GM12878 (cell line): ENCODE measurements at regions not wholly inside any gene's neighbourhood (a gene's known extent, or its start where the extent isn't known, plus 50 kb on each side); places are given as distances from the start of the nearest gene placed in this dataset.

Experiments
- ASH2L ChIP-seq: fragments of 300-600, 200-600 bp; sonication (generic); IDR thresholded peaks from 2 replicates; pipeline ENCODE4 v1.6.1; 2017; ENCODE audit warnings: low read depth, mild to moderate bottlenecking, borderline replicate concordance
- BRCA1 ChIP-seq: IDR thresholded peaks from 2 replicates; pipeline ENCODE4 v1.6.1; 2011; ENCODE audit warnings: low read depth, low read length, improper control_type of control experiment
- CEBPZ ChIP-seq: fragments of 150-350 bp; IDR thresholded peaks from 2 replicates; pipeline ENCODE4 v1.6.1; 2016; ENCODE audit warnings: low read depth, low read length
- E2F8 ChIP-seq: fragments of 450-650 bp; IDR thresholded peaks from 2 replicates; pipeline ENCODE4 v1.6.1; 2018; ENCODE audit warnings: mild to moderate bottlenecking, low read depth, moderate library complexity; ENCODE audit not compliant: partially characterized antibody
- EGR1 ChIP-seq, 2 experiments: IDR thresholded peaks; 1 replicate in 1 of 2; 2 replicates in 1 of 2; pipeline ENCODE4 v1.6.1; 2011 to 2012; ENCODE audit warnings: low read depth in 2 of 2, low read length in 2 of 2, borderline replicate concordance in 1 of 2, mild to moderate bottlenecking in 1 of 2, moderate library complexity in 1 of 2
- ETV6 ChIP-seq, 2 experiments: fragments of 450-650 bp in 1 of 2; IDR thresholded peaks in 1 of 2; conservative IDR thresholded peaks in 1 of 2; 2 replicates each; pipeline ENCODE4 v1.6.1; 2014; ENCODE audit warnings: antibody characterized with exemption in 1 of 2, borderline replicate concordance in 1 of 2, low read depth in 1 of 2, mild to moderate bottlenecking in 1 of 2, moderate library complexity in 1 of 2
- HCFC1 ChIP-seq: fragments of 150-350 bp; IDR thresholded peaks from 2 replicates; pipeline ENCODE4 v1.6.1; 2014; ENCODE audit warnings: low read length
- HDAC2 ChIP-seq: fragments of 200-600 bp; sonication (generic); IDR thresholded peaks from 2 replicates; pipeline ENCODE4 v1.6.1; 2017
- HDGF ChIP-seq: fragments of 450-650 bp; IDR thresholded peaks from 2 replicates; pipeline ENCODE4 v1.6.1; 2016; ENCODE audit warnings: antibody characterized with exemption
- JUNB ChIP-seq: IDR thresholded peaks from 2 replicates; pipeline ENCODE4 v1.6.1; 2016; ENCODE audit warnings: antibody characterized with exemption, mild to moderate bottlenecking
- MAX ChIP-seq: IDR thresholded peaks from 2 replicates; pipeline ENCODE4 v1.6.1; 2012; ENCODE audit warnings: low read depth, low read length, improper control_type of control experiment
- MEF2A ChIP-seq: IDR thresholded peaks from 2 replicates; pipeline ENCODE4 v1.6.1; 2011; ENCODE audit warnings: low read depth, mild to moderate bottlenecking, low read length, moderate library complexity; ENCODE audit not compliant: insufficient read depth
- MEF2B ChIP-seq: fragments of 450-650 bp; IDR thresholded peaks from 2 replicates; pipeline ENCODE4 v1.6.1; 2018; ENCODE audit warnings: mild to moderate bottlenecking, moderate library complexity; ENCODE audit not compliant: partially characterized antibody, poor library complexity, severe bottlenecking
- MLLT1 ChIP-seq: fragments of 450-650 bp; IDR thresholded peaks from 2 replicates; pipeline ENCODE4 v1.6.1; 2016; ENCODE audit warnings: mild to moderate bottlenecking
- NR2F1 ChIP-seq: fragments of 450-650 bp; conservative IDR thresholded peaks from 2 replicates; pipeline ENCODE4 v1.6.1; 2017; ENCODE audit warnings: mild to moderate bottlenecking
- POLR2A ChIP-seq: IDR thresholded peaks from 2 replicates; pipeline ENCODE4 v1.6.1; 2011; ENCODE audit warnings: low read depth, mild to moderate bottlenecking, low read length
- POU2F2 ChIP-seq: IDR thresholded peaks from 3 replicates; pipeline ENCODE4 v1.6.1; 2011; ENCODE audit warnings: low read depth, mild to moderate bottlenecking, low read length, borderline replicate concordance
- STAT1 ChIP-seq: fragments of 450-650 bp; conservative IDR thresholded peaks from 2 replicates; pipeline ENCODE4 v1.6.1; 2014; ENCODE audit warnings: antibody characterized with exemption, mild to moderate bottlenecking
- ZNF687 ChIP-seq: fragments of 450-650 bp; IDR thresholded peaks from 2 replicates; pipeline ENCODE4 v1.6.1; 2017; ENCODE audit warnings: mild to moderate bottlenecking, moderate library complexity

GRCh38 chr6:140711019-140711613 is 1336.7 kb upstream of the CITED2 start (continued):
- TF ChIP-seq CEBPZ (no peak), HDAC2 (no peak), HDGF (no peak), ETV6 (conservative IDR thresholded peaks at IDR 0.05 in 1 of 2, IDR thresholded peaks at IDR 0.05 in 1 of 2; ENCODE audit: borderline replicate concordance in 1 of 2, low read depth in 1 of 2) (no peak), MEF2A (no peak), ZNF687 (no peak), BRCA1 (no peak), MEF2B (peak; percentile 29), JUNB (0 out of 2 replicates have a peak, but pooled peaks have one; percentile 12), POU2F2 (no peak), MLLT1 (no peak), E2F8 (no peak), MAX (no peak), STAT1 (no peak), EGR1 (IDR thresholded peaks at IDR 0.05; ENCODE audit: borderline replicate concordance in 1 of 2, low read depth in 2 of 2, low read length in 2 of 2) (no peak), NR2F1 (no peak), HCFC1 (no peak), POLR2A (no peak), ASH2L (no peak)
